ACC112 (cell line): ENCODE measurements at regions not wholly inside any gene's neighbourhood (a gene's known extent, or its start where the extent isn't known, plus 50 kb on each side); places are given as distances from the start of the nearest gene placed in this dataset.
"Not testable (repeated sequence)": the region's sequence is repeated elsewhere in the genome, so short reads cannot be mapped to it uniquely, and the experiment has no call there.

Experiments used
- H2AFZ ChIP-seq: fragments of 200-600 bp; sonication (generic); one replicate; pipeline ENCODE4 v1.6.0; 2017; ENCODE audit warnings: antibody characterized with exemption, low read length; ENCODE audit not compliant: unreplicated experiment
- H3K27ac ChIP-seq: fragments of 200-600 bp; sonication (generic); 2 replicates; pipeline ENCODE4 v1.5.1; 2014; ENCODE audit warnings: low read depth, mild to moderate bottlenecking, antibody characterized with exemption, low read length, moderate library complexity
- H3K27me3 ChIP-seq: fragments of 200-600 bp; sonication (generic); 2 replicates; pipeline ENCODE4 v1.6.1; 2014; ENCODE audit warnings: mild to moderate bottlenecking, antibody characterized with exemption, low read length, moderate library complexity, mixed read lengths; ENCODE audit not compliant: insufficient read depth
- H3K36me3 ChIP-seq: fragments of 200-600 bp; sonication (generic); 2 replicates; pipeline ENCODE4 v1.6.1; 2016; ENCODE audit warnings: mild to moderate bottlenecking, antibody characterized with exemption, low read length, moderate library complexity, mixed read lengths; ENCODE audit not compliant: insufficient read depth
- H3K4me1 ChIP-seq: fragments of 200-600 bp; sonication (generic); one replicate; pipeline ENCODE4 v1.6.1; 2016; ENCODE audit warnings: low read length, mixed read lengths; ENCODE audit not compliant: insufficient read depth, unreplicated experiment, control insufficient read depth
- H3K4me3 ChIP-seq: fragments of 200-600 bp; sonication (generic); 2 replicates; pipeline ENCODE4 v1.5.1; 2014; ENCODE audit warnings: mild to moderate bottlenecking, low read depth, low read length
- H3K79me2 ChIP-seq: fragments of 200-600 bp; sonication (generic); one replicate; pipeline ENCODE4 v1.6.0; 2016; ENCODE audit warnings: low read length; ENCODE audit not compliant: control insufficient read depth, unreplicated experiment, insufficient read depth

- H3K27ac ChIP-seq, result no peak overlapping the region
- no peak overlapping the region for H3K4me3 ChIP-seq
Observed at GRCh38 chr19:31041461-31041860, 307.8 kb downstream of the TSHZ3 start.

GRCh38 chr19:31039151-31039550 lies 310.1 kb downstream of the TSHZ3 start:
- Histone ChIP-seq H3K27me3 (peaks cover 18% of the 10 kb centered on the region; the same call in 1 of the 2 replicates), H3K4me1 (no peaks in the 10 kb centered on the region), H2AFZ (no peak overlapping the region), H3K27ac (no peak overlapping the region), H3K4me3 (no peak overlapping the region), H3K79me2 (no peaks in the 10 kb centered on the region), H3K36me3 (no peaks in the 10 kb centered on the region)

More at GRCh38 chr19:31041461-31041860, 307.8 kb downstream of the TSHZ3 start:
- H3K27me3 ChIP-seq, result peaks cover 18% of the 10 kb centered on the region; the same call in 1 of the 2 replicates
- no peak overlapping the region for H2AFZ ChIP-seq
- no peaks in the 10 kb centered on the region for H3K79me2 ChIP-seq
- H3K4me1 ChIP-seq, result no peaks in the 10 kb centered on the region
- H3K36me3 ChIP-seq, result no peaks in the 10 kb centered on the region

GRCh38 chr19:31037286-31037980 lies 311.8 kb downstream of the TSHZ3 start:
- Histone ChIP-seq H3K27ac (no peak overlapping the region), H3K36me3 (no peaks in the 10 kb centered on the region), H3K4me3 (no peak overlapping the region), H2AFZ (no peak overlapping the region), H3K79me2 (no peaks in the 10 kb centered on the region), H3K27me3 (peaks cover 14% of the 10 kb centered on the region; the same call in 1 of the 2 replicates), H3K4me1 (no peaks in the 10 kb centered on the region)

GRCh38 chr19:31031455-31031854 lies 317.8 kb downstream of the TSHZ3 start:
- not testable (repeated sequence) for H3K79me2 ChIP-seq, H3K27ac ChIP-seq, H3K4me3 ChIP-seq, H2AFZ ChIP-seq, H3K36me3 ChIP-seq, H3K4me1 ChIP-seq, H3K27me3 ChIP-seq

- Histone ChIP-seq H3K27ac (no peak overlapping the region), H3K4me1 (no peaks in the 10 kb centered on the region), H3K27me3 (no peaks in the 10 kb centered on the region), H3K4me3 (no peak overlapping the region), H2AFZ (no peak overlapping the region), H3K79me2 (no peaks in the 10 kb centered on the region), H3K36me3 (no peaks in the 10 kb centered on the region)
Observed at GRCh38 chr19:31023038-31023437, 326.2 kb downstream of the TSHZ3 start.

GRCh38 chr19:31018936-31019335 lies 330.3 kb downstream of the TSHZ3 start:
- Histone ChIP-seq H3K4me1 (no peaks in the 10 kb centered on the region), H3K27ac (no peak overlapping the region), H3K36me3 (no peaks in the 10 kb centered on the region), H3K79me2 (no peaks in the 10 kb centered on the region), H3K4me3 (no peak overlapping the region), H2AFZ (no peak overlapping the region), H3K27me3 (no peaks in the 10 kb centered on the region)

GRCh38 chr19:31015778-31016177 lies 333.5 kb downstream of the TSHZ3 start:
- Histone ChIP-seq H3K4me1 (no peaks in the 10 kb centered on the region), H2AFZ (no peak overlapping the region), H3K4me3 (no peak overlapping the region), H3K36me3 (no peaks in the 10 kb centered on the region), H3K27ac (no peak overlapping the region), H3K79me2 (no peaks in the 10 kb centered on the region), H3K27me3 (no peaks in the 10 kb centered on the region)

- no peak overlapping the region for H3K4me3 ChIP-seq
- no peaks in the 10 kb centered on the region for H3K4me1 ChIP-seq
- no peaks in the 10 kb centered on the region for H3K36me3 ChIP-seq
- no peak overlapping the region for H2AFZ ChIP-seq
- no peak overlapping the region for H3K27ac ChIP-seq
- H3K27me3 ChIP-seq, result no peaks in the 10 kb centered on the region
- no peaks in the 10 kb centered on the region for H3K79me2 ChIP-seq
Observed at GRCh38 chr19:31014668-31015067, 334.6 kb downstream of the TSHZ3 start.

- no peak overlapping the region for H3K4me3 ChIP-seq
- H3K27ac ChIP-seq, result no peak overlapping the region
Observed at GRCh38 chr19:31013384-31014020, 335.7 kb downstream of the TSHZ3 start.

GRCh38 chr19:31002518-31003244 lies 346.6 kb downstream of the TSHZ3 start:
- Histone ChIP-seq H3K27me3 (no peaks in the 10 kb centered on the region), H3K4me3 (no peak overlapping the region), H3K36me3 (no peaks in the 10 kb centered on the region), H3K27ac (no peak overlapping the region), H3K4me1 (no peaks in the 10 kb centered on the region), H2AFZ (no peak overlapping the region), H3K79me2 (no peaks in the 10 kb centered on the region)

More at GRCh38 chr19:31013384-31014020, 335.7 kb downstream of the TSHZ3 start:
- Histone ChIP-seq H3K4me1 (no peaks in the 10 kb centered on the region), H3K79me2 (no peaks in the 10 kb centered on the region), H3K36me3 (no peaks in the 10 kb centered on the region), H3K27me3 (no peaks in the 10 kb centered on the region), H2AFZ (no peak overlapping the region)
